ENCODE measurements at regions not wholly inside any gene's neighbourhood (a gene's known extent, or its start where the extent isn't known, plus 50 kb on each side); places are given as distances from the start of the nearest gene placed in this dataset.

DNA sequence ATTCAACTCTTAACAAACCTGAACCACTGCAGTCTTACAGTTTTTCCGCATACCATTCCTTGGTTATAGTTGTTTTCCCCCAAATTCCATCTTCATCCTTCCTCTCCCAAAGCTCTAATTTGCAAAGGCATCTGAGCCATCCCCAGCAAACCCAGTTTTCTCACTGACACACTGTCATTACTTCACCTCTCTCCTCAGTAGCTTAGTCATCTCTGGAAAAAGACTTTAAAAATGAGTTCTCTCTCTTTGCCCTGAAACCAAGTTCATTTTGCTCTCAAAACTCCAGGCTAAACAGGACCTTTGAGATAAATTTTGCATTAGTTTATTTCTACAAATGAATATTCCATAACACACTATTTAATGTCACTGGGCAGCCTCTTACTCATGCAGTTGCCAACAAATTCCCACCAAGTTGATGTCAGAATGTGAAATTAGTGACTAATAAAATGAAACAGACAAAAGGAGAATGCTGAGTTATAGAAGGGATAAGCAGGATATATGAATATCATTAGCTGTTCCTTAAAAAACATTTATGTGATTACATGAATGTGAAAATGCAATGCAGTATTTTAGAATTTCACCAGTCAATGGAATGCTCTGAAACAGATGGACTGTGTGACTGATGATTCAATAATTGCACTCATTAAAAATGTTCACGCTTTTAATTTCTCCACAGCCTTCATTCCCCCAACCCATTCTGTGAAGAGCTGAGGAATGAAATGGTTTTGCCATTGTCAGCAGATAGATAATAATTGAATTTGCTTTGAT is 107.4 kb upstream of the DMAC1 start:
- H3K36me3 ChIP-seq (replicated peaks in 1 of 2): no peaks in the 10 kb centered on the region
- no peak overlapping the region for H3K27ac ChIP-seq
- no peak overlapping the region for H3K4me3 ChIP-seq
- TF ChIP-seq POLR2A (IDR thresholded peaks at IDR 0.05): no peak
- TF ChIP-seq CTCF (IDR thresholded peaks at IDR 0.05): no peak
- no peak for DNase-seq
- H3K9me3 ChIP-seq (replicated peaks in 1 of 3): no peaks in the 10 kb centered on the region
- WGBS, 4 donors: 64 to 89% (median 80%) methylated on average over 2 of the region's 2 CpGs
- H3K27me3 ChIP-seq: no peaks in the 10 kb centered on the region
- intact Hi-C loops (cut with DNase I): no loop called here
- no peaks in the 10 kb centered on the region for H3K4me1 ChIP-seq (replicated peaks in 1 of 2)

- Histone ChIP-seq H3K4me1 (replicated peaks in 1 of 2) (no peaks in the 10 kb centered on the region), H3K4me3 (no peak overlapping the region), H3K36me3 (replicated peaks in 1 of 2) (no peaks in the 10 kb centered on the region), H3K9me3 (replicated peaks in 1 of 3) (no peaks in the 10 kb centered on the region), H3K27me3 (no peaks in the 10 kb centered on the region), H3K27ac (no peak overlapping the region)
- WGBS, 4 donors: 72 to 77% (median 73%) methylated on average over 4 of the region's 4 CpGs
- DNase-seq: no peak
- intact Hi-C loops (cut with DNase I): no loop called here
- TF ChIP-seq CTCF (IDR thresholded peaks at IDR 0.05) (no peak), POLR2A (IDR thresholded peaks at IDR 0.05) (no peak)
These were observed 102.0 kb upstream of the DMAC1 start for GRCh38 chr9:7901621-7902020.

- no peak overlapping the region for H3K27ac ChIP-seq
- no peaks in the 10 kb centered on the region for H3K36me3 ChIP-seq (replicated peaks in 1 of 2)
- WGBS, 4 donors: 86 to 95% (median 91%) methylated on average over 3 of the region's 3 CpGs
- H3K4me1 ChIP-seq (replicated peaks in 1 of 2): no peaks in the 10 kb centered on the region
- H3K4me3 ChIP-seq: no peak overlapping the region
- DNase-seq: no peak
- intact Hi-C loops (cut with DNase I): no loop called here
- no peaks in the 10 kb centered on the region for H3K27me3 ChIP-seq
- TF ChIP-seq CTCF (IDR thresholded peaks at IDR 0.05) (no peak), POLR2A (IDR thresholded peaks at IDR 0.05) (no peak)
- no peaks in the 10 kb centered on the region for H3K9me3 ChIP-seq (replicated peaks in 1 of 3)
These were observed 101.0 kb upstream of the DMAC1 start for GRCh38 chr9:7900541-7900940.

DNA sequence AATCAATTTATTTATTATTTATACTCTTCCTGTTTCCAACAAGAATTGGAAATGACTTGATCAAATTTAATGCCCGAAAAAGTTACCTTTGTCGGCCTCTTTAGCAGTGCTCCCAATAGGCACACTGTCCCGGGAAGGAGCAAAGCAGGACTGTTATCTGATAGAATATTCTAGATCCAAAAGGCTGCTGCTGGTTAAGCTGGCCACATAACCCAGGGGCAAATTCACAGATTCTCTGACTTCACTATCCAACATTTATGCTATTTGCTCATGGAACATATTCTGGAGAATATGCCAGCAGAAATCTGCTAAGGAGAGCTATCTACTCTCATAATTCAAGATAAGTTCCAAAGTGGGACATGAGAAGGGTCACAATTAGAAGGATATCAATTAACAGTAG is 100.2 kb upstream of the DMAC1 start:
- H3K27me3 ChIP-seq: no peaks in the 10 kb centered on the region
- no peak for TF ChIP-seq POLR2A (IDR thresholded peaks at IDR 0.05)
- no peak for TF ChIP-seq CTCF (IDR thresholded peaks at IDR 0.05)
- intact Hi-C loops (cut with DNase I): no loop called here
- 50 to 78% (median 56%) methylated on average over 3 of the region's 3 CpGs for WGBS, 4 donors
- no peak overlapping the region for H3K27ac ChIP-seq
- no peaks in the 10 kb centered on the region for H3K9me3 ChIP-seq (replicated peaks in 1 of 3)
- H3K4me3 ChIP-seq: no peak overlapping the region
- DNase-seq: no peak
- H3K36me3 ChIP-seq (replicated peaks in 1 of 2): no peaks in the 10 kb centered on the region
- H3K4me1 ChIP-seq (replicated peaks in 1 of 2): no peaks in the 10 kb centered on the region

Measured in adrenal gland (tissue), 9 donors.